Dermis microvascular lymphatic vessel endothelial cell (primary cell): ENCODE measurements at regions not wholly inside any gene's neighbourhood (a gene's known extent, or its start where the extent isn't known, plus 50 kb on each side); places are given as distances from the start of the nearest gene placed in this dataset.

Experiments used
- DNase-seq, 2 donors: peaks; one replicate each; pipeline versions ENCODE4 v3.0.0 to v3.0.0-alpha.2; 2010; ENCODE audit warnings: low read depth in 2 of 2

DNA sequence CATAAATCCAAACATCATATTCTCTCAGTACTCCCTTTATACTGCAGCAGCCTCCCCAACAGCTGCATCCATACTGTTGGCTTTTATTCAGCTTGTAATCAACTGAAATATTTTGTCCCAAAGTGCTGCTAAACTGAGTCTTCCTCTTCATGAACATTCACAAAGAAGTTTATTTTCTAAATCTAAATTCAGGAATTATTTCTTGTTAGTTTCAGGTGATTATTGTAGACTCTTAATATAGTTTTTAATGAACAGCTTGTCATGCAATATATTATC is 269.3 kb upstream of the UBE2E2 start:
- DNase-seq = no peak

DNA sequence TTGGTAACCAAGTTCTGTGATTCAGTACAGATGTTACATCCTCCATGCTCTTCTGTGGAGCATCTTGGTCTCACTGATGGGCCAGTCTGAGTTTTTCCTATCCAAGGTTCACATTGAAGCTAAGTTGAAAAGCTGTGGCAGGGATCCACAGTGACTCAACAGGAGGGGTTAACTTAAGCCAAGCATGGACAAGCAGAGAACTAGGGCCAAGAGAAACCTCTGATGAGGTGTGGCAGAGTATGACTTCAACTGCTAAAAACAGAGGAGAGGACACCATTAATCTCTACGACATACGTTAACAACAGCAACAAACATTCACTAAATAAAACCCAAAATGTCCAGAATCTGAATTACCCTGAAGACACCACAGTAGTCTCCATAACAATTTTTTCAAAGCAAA is 268.1 kb upstream of the UBE2E2 start:
- no peak for DNase-seq

DNA sequence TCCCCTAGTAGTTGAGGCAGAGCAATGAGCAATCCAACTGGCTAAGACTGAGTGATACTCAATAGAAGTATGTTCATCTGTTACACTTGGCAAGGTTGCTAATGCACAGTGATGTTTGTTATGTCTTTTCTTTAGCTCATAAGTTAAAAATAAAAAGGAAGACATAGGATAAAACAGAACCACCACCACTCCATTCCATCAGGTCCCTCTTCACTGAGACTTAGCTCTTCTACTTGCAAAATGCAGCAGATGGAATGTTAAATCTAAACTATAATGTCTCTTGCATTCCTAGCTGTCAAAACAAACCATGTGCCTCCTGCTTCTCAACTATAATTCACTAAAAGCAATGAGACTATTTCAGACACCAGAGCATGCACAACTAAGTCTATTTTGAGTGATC is 265.6 kb upstream of the UBE2E2 start:
- DNase-seq = no peak

GRCh38 chr3:22938739-22939138 is 264.4 kb upstream of the UBE2E2 start:
- DNase-seq = no peak

DNA sequence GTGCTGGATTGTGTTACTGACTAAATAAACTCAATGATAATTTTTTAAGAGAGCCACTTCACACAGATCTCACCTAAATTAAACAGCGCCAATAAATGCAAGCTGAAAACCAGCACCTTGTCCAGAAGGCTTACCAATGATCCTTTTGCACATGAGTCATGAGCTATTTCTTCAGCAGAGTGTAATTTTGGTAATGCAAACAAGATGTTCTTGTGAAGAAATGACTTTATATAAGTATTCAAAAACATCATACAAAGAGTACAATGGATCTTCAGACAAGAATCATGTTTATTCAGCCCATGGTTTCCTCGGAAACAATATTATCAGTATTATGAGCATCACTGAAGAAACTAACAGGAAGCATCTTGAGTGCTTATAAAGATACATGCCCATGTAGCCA is 263.8 kb upstream of the UBE2E2 start:
- DNase-seq = peak in 1 of 2 donors; percentile 18

GRCh38 chr3:22940285-22940684 is 262.8 kb upstream of the UBE2E2 start:
- no peak for DNase-seq

DNA sequence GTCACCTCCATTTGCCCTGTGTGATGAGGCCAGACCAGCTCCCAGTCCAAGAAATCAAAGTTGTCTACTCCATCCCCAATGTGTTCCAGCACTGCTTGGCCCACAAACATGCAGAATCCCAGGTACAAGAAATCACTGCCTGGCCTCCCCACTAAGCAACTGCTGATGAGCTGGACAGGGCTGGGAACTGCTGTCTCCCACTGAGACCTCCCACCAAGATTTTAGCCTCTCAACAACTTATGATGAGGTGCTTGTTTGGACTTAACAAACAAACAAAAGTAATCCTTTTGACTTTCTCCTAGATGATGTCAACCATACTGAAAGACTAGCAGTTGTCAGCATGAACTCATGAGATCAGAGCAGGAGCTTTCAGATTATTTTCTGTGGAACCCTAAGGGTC is 260.1 kb upstream of the UBE2E2 start:
- no peak for DNase-seq

DNA sequence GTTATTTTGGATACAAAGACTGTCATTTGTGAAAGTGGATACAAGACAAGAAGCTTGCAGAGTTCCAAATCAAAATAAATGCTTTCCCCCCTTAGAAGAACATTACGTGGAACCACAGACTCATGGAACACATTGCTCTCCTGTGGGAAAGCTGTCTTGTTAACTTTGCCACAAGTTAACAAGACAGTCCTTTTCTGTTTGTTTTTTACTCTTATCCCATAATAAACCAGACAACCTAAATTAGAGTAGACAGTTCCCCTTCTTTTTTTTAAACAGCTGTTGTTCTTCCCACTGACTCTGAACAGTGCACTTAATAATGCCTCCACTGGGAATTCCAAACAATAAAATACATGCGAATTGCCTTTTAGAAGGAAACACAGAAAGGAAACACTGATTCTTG is 255.3 kb upstream of the UBE2E2 start:
- DNase-seq = no peak

GRCh38 chr3:22951910-22952309 is 251.2 kb upstream of the UBE2E2 start:
- DNase-seq = no peak

DNA sequence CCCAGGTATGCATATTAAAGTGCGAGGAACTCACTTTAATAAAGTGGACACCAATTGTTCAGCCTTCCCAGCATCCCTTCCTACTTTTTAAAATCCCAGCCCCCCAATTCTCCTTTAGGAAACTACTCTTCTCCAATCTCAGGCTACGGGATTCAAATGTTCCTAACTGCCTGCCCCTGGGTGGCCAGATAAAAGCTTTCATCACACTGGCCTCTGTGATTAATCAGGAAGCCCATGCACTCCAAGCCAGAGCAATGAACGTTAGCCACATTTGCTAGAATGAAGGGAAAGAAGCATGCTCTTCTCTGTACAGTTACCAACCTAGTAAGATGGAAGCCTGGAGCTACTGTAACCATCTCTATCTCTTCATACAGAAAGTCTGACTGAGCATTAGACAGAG is 250.3 kb upstream of the UBE2E2 start:
- no peak for DNase-seq

DNA sequence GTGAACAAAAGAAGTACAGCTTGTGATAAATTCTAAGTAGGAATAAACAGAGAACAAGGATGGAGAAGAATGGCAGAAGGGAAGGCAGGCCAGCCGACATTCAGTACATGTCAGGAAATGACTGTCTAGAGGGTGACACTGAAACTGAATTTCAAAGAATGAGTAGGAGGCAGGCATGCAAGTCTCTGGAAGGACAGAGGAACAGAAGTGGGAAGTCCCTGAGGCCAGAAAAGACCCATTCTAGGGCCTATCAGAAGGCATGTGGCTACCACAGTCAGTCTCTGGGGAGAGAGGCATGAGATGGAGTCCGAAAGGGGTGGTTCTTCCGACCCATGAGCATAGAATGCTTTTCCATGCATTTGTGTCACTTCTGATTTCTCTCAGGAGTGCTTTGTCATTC is 243.5 kb upstream of the UBE2E2 start:
- peak in 1 of 2 donors; percentile 14 for DNase-seq

DNA sequence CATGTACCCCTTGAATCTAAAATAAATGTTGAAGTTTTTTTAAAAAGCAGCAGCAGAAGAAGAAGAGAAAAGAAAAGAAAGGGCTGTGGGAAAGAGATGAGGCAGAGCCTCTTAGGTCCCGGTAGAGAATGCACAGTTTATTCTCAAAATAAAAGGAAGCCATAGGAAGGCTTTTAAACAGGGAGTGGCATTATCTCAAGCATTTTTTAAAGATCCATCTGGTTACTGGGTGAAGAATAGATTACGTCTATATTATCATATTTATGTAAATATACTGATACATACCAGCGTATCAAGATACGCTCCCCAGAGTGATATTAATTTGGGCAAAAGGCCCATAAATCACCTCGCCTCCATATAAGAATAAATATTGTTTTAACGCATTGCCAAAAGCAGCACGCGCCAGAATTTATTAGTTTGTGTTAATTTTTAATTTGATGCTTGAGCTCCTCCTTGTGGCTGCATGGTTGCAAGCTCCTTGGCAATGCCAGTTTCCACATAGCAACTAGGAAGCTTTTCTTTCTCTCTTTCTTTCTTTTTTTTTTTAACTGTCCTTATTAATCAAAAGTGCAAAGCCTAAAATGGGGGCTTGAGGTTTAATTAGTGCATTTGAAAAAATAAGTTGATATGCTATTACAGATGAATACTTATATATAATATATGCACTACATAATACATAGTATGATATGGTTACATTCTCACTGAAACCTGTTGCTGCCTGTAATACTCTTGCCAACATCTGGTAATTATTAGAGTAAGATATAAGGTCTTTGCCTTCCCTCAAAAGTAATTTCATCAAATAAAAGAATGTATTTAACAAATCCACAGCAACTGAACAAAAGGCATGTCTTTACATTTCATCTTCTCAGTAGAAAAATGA is 242.8 kb upstream of the UBE2E2 start:
- peak; percentile 45 to 49 for DNase-seq

- DNase-seq = no peak
Measured at GRCh38 chr3:22962244-22962643, 240.9 kb upstream of the UBE2E2 start.

DNA sequence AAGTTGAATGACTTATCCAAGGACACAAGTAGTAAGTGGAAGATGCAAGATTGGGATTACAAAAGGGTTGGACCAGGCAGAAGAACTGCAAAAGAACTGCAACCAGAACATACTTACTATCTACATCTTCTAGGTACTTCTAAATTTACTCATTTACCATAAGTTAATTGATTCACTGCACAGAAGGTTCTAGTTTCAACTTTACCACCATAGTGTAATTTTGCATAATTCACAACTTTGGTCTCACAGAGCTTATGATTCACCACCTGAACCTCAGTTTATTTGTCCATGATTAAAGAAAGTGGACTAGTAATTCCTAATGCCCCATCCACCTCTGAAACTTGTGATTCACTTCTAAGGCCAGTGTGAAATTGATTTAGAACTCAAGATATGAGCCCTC is 236.8 kb upstream of the UBE2E2 start:
- no peak for DNase-seq

- DNase-seq = no peak
Measured at GRCh38 chr3:22969276-22969675, 233.9 kb upstream of the UBE2E2 start.

GRCh38 chr3:22971497-22971896 is 231.6 kb upstream of the UBE2E2 start:
- DNase-seq = no peak

DNA sequence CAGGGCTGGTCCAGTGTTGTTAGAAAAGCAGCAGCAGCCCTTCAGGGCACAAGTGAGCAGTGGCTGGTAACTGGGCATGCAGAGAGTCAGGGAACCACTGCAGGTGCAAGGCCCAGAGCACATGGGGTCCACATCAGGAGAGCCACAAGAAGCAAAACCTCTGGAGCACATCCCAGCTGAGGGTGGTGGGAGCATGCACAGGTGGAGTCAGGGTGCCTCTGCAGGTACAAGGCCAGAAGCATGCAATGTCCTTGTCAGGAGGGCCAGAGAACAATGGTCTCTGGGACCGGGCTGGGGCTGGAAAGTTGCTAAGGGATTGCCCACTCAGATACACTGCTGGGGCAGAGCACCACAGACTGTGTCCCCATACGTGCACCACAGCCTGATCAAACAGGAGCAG is 226.1 kb upstream of the UBE2E2 start:
- no peak for DNase-seq

GRCh38 chr3:22977650-22978289 is 225.4 kb upstream of the UBE2E2 start:
- DNase-seq = no peak

GRCh38 chr3:22979581-22979980 is 223.5 kb upstream of the UBE2E2 start:
- DNase-seq = no peak

- no peak for DNase-seq
Measured at GRCh38 chr3:22980346-22980745, 222.8 kb upstream of the UBE2E2 start.

DNA sequence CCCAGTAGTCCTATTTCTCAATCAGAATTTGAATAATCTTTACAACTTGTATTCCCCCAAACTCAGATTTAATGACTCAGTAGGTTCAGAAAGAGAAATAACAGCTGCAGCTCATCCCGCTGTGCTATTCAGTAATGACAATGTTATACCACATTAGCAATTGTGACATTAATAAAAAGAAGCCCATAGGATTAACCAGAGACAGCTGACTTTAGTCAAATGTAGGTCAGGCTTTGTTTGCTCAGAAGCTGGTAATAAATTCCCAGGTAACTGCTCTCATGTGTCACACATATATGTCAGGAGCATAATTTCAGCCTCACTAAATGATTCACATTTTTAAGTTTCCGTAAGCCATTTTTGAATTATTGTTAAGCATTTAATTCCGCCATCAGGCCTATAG is 222.0 kb upstream of the UBE2E2 start:
- no peak for DNase-seq

DNA sequence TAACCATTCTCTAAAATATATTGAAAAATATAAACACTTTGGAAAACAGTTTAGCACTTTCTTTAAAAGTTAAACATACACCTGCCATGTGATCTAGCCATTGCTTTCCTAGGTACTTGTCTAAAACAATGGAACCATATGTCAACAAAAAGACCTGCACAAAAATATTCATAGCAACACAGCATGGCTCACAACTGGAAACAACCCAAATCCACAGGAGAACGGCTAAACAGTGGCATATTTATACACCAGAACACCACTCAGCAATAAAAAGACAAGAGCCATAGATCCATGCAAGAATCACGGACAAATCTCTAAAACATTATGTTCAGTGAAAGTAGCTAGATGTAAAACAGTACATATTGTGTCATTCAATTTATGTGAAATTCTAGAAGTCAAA is 221.3 kb upstream of the UBE2E2 start:
- DNase-seq = no peak

- DNase-seq = no peak
Measured at GRCh38 chr3:22982981-22983587, 220.0 kb upstream of the UBE2E2 start.
